ENCODE measurements at regions not wholly inside any gene's neighbourhood (a gene's known extent, or its start where the extent isn't known, plus 50 kb on each side); places are given as distances from the start of the nearest gene placed in this dataset.

DNA sequence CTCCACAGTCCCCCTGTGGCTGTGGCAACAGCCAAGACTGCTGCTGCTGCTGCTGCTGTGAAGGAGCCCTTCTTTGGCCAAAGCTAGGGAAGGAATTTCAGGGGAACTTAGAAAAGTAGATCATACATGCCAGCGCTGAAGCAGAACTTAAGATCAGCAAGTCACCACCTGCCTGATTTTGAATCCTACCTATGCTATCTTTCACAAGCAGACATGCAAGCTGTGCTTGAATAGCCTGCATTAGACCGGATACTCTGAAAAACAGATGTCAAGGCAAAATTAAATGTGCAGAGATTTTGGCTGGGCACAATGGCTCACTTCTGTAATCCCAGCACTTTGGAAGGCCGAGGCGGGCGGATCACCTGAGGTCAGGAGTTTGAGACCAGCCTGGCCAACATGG lies 99.3 kb upstream of the ZNF366 start:
- H3K4me3 ChIP-seq (ENCODE audit: low read length), result no peak overlapping the region
- TF ChIP-seq, protein P1, sequence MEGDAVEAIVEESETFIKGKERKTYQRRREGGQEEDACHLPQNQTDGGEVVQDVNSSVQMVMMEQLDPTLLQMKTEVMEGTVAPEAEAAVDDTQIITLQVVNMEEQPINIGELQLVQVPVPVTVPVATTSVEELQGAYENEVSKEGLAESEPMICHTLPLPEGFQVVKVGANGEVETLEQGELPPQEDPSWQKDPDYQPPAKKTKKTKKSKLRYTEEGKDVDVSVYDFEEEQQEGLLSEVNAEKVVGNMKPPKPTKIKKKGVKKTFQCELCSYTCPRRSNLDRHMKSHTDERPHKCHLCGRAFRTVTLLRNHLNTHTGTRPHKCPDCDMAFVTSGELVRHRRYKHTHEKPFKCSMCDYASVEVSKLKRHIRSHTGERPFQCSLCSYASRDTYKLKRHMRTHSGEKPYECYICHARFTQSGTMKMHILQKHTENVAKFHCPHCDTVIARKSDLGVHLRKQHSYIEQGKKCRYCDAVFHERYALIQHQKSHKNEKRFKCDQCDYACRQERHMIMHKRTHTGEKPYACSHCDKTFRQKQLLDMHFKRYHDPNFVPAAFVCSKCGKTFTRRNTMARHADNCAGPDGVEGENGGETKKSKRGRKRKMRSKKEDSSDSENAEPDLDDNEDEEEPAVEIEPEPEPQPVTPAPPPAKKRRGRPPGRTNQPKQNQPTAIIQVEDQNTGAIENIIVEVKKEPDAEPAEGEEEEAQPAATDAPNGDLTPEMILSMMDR (conservative IDR thresholded peaks at IDR 0.05; ENCODE audit: low read depth, low read length), result no peak
- no peak for DNase-seq (ENCODE audit: low read depth)

DNA sequence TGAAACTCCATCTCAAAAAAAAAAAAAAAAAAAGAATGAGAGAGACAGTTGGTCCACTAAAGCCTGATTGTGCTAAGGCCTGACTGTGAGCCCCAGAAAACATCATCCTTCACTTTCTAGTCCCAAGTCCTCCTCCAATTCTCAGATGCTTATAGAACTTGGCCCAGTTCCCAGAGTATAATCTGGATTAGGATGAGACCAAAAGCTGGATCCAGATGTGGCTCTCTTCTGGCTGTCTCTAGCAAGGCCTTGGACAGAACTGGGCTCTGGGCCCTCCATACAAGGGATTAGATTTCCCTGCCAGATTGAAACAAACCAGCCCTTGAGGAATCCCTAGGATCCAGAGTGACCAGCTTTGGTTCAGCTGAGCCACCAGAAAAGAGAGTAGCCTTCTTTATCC lies 98.4 kb upstream of the ZNF366 start:
- no peak for DNase-seq (ENCODE audit: low read depth)
- no peak overlapping the region for H3K4me3 ChIP-seq (ENCODE audit: low read length)
- TF ChIP-seq, protein P1 (conservative IDR thresholded peaks at IDR 0.05; ENCODE audit: low read depth, low read length), result no peak

DNA sequence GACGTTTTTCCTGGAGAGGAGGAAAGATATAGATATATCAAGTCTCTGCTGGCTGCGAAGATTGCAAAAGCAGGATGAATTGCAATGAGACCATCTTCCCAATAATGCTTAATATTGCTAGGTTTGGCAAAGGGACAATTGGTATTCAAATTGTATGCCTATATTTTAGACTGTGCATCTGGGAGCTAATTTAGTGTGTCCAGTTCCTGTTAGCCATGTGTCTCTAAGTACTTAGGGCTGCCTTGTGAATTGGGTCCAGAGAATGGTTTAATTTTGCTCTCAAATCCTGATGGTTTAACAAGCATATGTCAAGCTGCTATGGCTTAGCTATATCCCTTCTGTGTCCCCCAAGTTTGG lies 97.6 kb upstream of the ZNF366 start:
- no peak overlapping the region for H3K4me3 ChIP-seq (ENCODE audit: low read length)
- DNase-seq (ENCODE audit: low read depth), result no peak
- TF ChIP-seq, protein P1 (conservative IDR thresholded peaks at IDR 0.05; ENCODE audit: low read depth, low read length), result no peak

DNA sequence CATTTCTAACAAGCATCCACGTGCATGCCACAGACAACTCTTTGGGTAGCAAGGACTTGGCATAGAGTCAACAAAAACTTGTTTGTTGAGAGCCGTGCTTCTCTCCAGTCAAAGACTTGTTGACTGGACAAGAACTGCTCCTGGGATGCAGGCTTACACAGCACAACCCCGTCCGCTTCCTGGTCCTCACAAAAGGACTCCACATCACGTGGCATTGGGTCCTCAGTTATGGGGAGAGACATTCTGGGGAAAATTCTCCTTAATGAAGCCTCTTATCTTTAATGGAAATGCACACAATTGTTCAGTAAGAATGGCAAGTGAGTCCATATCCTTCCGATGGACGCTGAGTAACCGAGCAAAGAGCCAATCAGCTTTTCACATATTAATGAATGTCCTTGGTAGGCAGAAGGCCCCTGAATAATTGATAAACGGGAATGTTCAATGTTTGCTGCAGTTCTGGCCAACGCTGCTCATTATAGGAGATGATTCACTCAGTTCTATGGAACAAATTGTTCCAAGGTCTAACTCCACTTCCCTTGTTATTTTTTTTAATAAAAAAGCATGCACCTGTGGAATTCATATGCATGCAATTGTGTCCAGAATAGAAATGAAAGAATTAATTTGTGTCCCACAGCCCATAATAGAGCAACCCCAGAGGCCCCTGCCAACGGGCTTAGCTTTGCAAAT lies 97.0 kb upstream of the ZNF366 start:
- TF ChIP-seq, protein P1 (conservative IDR thresholded peaks at IDR 0.05; ENCODE audit: low read depth, low read length), result no peak
- DNase-seq (ENCODE audit: low read depth), result no peak
- H3K4me3 ChIP-seq (ENCODE audit: low read length), result no peak overlapping the region

DNA sequence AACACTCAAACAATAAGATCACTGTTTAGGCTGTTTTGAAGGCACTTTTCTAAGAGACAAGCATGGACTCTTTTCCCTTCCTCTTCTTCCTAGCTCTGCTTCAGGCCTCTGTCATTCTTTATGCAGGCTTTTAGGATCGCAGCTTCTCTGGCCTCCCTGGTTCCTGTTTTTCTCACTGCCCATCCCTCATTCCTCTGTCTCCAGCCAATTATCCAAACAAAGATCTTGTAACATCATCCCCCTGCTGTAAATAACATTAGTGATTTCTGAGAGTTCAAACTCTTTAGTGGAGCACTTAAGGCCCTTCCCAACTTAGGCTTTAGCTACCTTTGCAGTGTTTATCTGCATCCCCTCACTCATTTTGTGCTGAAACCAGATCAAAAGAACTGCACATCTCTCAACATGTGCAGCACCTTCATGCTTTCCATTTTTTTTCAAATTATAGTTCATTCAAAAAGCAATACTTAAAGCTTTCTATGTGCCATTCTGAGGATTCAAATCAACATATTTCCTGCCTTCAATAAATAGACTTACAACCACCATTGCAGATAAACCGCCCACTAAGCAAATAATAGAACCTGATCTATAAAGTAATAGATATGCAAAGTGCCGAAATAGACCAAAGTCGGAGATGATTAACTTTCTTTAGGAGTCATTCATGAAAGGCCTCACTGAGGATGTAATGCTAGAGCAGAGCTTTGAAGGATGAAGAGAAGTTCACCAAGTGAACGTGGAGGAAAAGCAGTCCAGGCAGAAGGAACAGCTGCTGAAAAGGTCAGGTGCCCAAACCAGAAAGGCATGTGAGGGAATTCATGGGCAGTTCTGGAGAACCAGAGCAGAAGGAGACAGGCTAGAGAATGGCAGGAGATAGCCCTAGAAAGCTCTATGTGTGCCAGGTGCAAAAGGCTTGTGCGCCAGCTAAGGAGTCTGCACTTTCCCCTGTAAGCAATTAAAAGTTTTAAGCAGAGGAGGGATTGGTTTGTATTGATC lies 95.8 kb upstream of the ZNF366 start:
- TF ChIP-seq, protein P1 (conservative IDR thresholded peaks at IDR 0.05; ENCODE audit: low read depth, low read length), result no peak
- no peak overlapping the region for H3K4me3 ChIP-seq (ENCODE audit: low read length)
- DNase-seq (ENCODE audit: low read depth), result no peak

DNA sequence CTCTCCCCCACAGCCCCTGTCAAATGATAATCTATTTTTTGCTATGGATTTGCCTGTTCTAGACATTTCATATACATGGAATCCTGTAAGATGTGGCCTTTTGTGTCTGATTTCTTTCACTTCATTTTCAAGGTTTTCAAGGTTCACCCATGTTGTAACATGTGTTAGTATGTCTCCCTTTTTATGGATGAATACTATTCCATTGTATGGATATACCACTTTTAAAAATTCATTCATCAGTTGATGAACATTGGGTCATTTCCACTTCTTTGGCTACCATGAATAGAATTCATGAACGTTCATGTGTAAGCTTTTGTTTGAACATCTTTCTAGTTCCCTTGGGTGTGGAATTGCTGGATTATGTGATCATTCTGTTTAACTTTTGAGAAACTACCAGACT lies 94.7 kb upstream of the ZNF366 start:
- H3K4me3 ChIP-seq (ENCODE audit: low read length), result no peak overlapping the region
- TF ChIP-seq, protein P1 (conservative IDR thresholded peaks at IDR 0.05; ENCODE audit: low read depth, low read length), result no peak
- DNase-seq (ENCODE audit: low read depth), result no peak
